HG03095 (cell line): ENCODE measurements at regions not wholly inside any gene's neighbourhood (a gene's known extent, or its start where the extent isn't known, plus 50 kb on each side); places are given as distances from the start of the nearest gene placed in this dataset.
"Not testable (repeated sequence)": the region's sequence is repeated elsewhere in the genome, so short reads cannot be mapped to it uniquely, and the experiment has no call there.

Experiments
- ATAC-seq: cut with Tn5 transposase; IDR thresholded peaks from one replicate; pipeline ENCODE4 v1.9.1; 2021; ENCODE audit warnings: moderate library complexity; ENCODE audit not compliant: unreplicated experiment

- not testable (repeated sequence) for ATAC-seq
These were observed 291.4 kb upstream of the PRSS16 start for GRCh38 chr6:26956078-26956600.

- not testable (repeated sequence) for ATAC-seq
These were observed 290.8 kb upstream of the PRSS16 start for GRCh38 chr6:26956601-26957184.

DNA sequence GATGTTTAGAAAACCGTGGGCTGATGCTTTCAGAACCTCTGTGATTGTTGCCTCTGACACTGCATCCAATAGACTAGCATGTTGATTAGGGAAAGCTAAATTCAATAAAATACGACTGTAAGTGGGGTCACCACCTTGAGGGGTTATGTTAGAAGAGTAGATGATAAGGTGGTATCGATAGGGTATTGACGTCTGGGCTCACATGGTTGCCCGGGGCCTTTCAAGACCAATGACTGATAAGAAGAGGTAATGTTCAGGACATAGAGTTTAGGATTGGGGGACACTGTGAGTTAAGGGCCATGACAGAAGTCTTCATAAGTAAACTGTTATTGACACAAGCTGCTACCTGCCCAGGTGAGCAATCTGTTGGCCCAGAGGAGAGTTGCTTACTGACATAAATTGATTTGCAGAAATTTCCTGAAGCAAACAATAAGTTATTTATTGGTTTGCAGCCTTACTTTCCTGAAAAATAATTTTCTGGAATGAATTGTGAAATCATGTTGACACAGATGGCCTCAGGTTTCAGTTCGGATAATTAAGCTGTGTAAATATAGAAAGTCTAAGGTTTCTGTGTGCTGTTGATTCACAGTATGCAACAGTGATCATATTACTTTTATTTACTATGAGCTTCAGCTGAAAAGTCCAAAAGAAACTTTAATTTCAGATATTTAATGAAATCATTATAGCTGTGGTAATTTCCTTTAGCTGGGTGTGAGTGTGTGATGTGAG lies 289.9 kb upstream of the PRSS16 start:
- not testable (repeated sequence) for ATAC-seq

GRCh38 chr6:26961236-26961635 lies 286.3 kb upstream of the PRSS16 start:
- not testable (repeated sequence) for ATAC-seq

DNA sequence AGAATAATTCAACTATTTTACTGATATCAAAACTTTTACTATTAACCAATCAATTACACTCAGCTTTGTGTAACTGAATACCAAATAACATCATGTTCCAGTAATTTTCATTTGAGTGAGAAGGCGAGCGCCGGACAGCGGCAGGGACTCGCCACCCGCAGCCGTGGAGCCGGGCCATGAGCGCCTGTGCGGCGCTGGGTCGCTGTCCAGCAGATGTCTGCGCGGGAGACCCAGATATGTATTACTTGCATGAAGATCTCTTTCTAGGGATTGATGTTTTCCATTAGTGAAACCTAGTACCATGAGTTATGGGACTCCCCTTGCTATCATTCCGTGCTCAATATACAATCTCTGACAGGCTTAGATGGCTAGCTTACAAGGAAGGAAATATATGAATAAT lies 245.1 kb upstream of the PRSS16 start:
- no peak for ATAC-seq

- no peak for ATAC-seq
These were observed 240.5 kb upstream of the PRSS16 start for GRCh38 chr6:27007020-27007419.

- not testable (repeated sequence) for ATAC-seq
These were observed 238.9 kb upstream of the PRSS16 start for GRCh38 chr6:27008613-27009012.

GRCh38 chr6:27014053-27014452 lies 233.4 kb upstream of the PRSS16 start:
- ATAC-seq, result not testable (repeated sequence)

DNA sequence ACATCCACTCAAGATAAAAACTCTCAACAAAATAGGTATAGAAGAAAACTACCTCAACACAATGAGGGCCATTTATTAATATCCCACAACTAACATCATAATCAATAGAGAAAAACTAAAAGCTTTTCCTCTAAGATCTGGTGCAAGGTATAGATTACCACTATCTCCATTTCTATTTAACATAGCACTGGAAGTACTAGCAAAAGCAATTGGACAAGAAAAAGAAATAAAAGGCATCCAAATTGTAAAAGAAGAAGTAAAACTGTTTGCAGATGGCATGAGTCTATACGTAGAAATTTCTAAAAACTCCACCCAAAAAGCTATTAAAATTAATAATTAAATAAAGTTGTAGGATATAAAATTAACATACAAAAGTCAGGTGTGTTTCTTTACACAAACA lies 230.8 kb upstream of the PRSS16 start:
- ATAC-seq, result no peak

- not testable (repeated sequence) for ATAC-seq
These were observed 229.1 kb upstream of the PRSS16 start for GRCh38 chr6:27018401-27018800.

DNA sequence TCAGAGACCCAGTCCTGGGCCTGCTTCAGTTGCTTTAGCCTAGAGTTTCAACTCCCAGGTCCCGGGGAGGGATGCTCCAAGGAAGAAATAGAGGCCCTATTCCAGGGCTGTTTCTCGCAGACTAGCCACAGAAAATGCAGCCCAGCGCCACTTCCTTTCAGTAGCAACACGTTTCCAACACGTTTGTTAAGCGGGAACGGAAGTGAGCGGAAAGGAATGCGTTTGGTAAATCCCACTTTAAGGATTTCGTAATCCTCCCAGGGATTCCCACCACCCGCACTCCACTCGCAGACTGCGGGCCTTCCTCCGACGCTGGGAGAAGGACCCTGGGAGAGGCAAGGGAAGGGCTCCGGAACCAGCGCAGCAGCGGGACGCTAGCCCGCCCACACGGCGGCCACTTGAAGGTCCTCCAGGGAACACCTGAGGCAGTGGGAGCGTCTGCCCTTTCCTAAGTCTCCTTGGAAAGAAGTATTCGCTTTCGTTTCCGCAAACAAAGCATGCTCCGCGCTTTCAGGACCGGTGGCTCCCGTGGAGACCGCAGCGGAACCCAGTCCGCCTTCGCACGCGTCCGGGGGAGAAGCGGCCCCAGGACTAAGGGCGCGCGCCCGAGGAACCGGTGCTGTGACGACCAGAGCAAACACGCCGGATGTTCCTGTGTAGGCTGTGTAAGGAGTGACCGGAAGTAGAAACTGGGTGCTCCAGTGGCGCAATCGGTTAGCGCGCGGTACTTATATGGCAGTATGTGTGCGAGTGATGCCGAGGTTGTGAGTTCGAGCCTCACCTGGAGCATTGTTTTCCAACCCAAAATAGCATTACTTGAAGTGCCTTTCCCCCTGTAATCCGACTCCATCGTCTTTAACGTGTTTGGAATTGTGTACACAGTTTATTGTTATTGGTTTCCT lies 227.6 kb upstream of the PRSS16 start:
- no peak for ATAC-seq

- ATAC-seq, result no peak
These were observed 227.0 kb upstream of the PRSS16 start for GRCh38 chr6:27020553-27020880.

GRCh38 chr6:27023664-27024063 lies 223.8 kb upstream of the PRSS16 start:
- no peak for ATAC-seq

DNA sequence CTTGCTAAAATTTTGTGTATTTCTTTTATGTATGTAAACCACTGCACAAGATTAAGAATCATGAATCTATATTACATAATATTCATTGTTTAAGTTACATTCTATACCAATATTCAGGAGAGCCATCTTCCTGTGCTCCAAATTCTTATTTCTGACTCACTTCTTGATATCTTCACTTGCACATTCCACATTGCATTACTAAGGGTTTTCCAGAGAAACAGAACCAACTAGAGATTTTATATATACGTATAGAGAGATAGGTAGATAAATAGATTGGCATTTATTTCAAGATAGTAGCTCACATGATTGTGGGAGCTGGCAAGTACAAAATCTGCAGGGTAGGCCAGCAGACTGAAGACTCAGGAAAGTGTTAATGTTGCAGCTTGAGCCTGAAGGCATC lies 222.2 kb upstream of the PRSS16 start:
- ATAC-seq, result no peak

GRCh38 chr6:27026361-27026760 lies 221.1 kb upstream of the PRSS16 start:
- ATAC-seq, result no peak

- ATAC-seq, result no peak
These were observed 216.2 kb upstream of the PRSS16 start for GRCh38 chr6:27031302-27031701.

- no peak for ATAC-seq
These were observed 209.0 kb upstream of the PRSS16 start for GRCh38 chr6:27038498-27038897.

GRCh38 chr6:27040244-27041042 lies 207.1 kb upstream of the PRSS16 start:
- ATAC-seq, result no peak

GRCh38 chr6:27043244-27043643 lies 204.3 kb upstream of the PRSS16 start:
- no peak for ATAC-seq

DNA sequence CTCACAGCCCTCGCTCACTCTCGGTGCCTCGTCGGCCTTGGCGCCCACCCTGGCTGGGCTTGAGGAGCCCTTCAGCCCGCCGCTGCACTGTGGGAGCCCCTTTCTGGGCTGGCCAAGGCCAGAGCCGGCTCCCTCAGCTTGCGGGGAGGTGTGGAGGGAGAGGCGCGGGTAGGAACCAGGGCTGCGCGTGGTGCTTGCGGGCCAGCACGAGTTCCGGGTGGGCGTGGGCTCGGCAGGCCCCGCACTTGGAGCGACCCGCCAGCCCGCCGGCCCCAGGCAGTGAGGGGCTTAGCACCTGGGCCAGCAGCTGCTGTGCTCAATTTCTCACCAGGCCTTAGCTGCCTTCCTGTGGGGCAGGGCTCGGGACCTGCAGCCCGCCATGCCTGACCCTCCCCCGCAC lies 202.4 kb upstream of the PRSS16 start:
- ATAC-seq, result not testable (repeated sequence)

- ATAC-seq, result not testable (repeated sequence)
These were observed 199.8 kb upstream of the PRSS16 start for GRCh38 chr6:27047725-27048124.
